GM18517 (cell line): ENCODE measurements at regions not wholly inside any gene's neighbourhood (a gene's known extent, or its start where the extent isn't known, plus 50 kb on each side); places are given as distances from the start of the nearest gene placed in this dataset.

Experiments
- ATAC-seq: cut with Tn5 transposase; IDR thresholded peaks from one replicate; pipeline ENCODE4 v1.9.1; 2021; ENCODE audit warnings: mild to moderate bottlenecking, moderate library complexity; ENCODE audit not compliant: unreplicated experiment

GRCh38 chr1:79859212-79859948 is 852.9 kb upstream of the ADGRL4 start:
- no peak for ATAC-seq

GRCh38 chr1:79852004-79852403 is 845.5 kb upstream of the ADGRL4 start:
- ATAC-seq = peak; percentile 58

- no peak for ATAC-seq
These were observed 842.9 kb upstream of the ADGRL4 start for GRCh38 chr1:79849388-79849787.

- no peak for ATAC-seq
These were observed 841.8 kb upstream of the ADGRL4 start for GRCh38 chr1:79848316-79848715.

- no peak for ATAC-seq
These were observed 841.2 kb upstream of the ADGRL4 start for GRCh38 chr1:79847700-79848099.

DNA sequence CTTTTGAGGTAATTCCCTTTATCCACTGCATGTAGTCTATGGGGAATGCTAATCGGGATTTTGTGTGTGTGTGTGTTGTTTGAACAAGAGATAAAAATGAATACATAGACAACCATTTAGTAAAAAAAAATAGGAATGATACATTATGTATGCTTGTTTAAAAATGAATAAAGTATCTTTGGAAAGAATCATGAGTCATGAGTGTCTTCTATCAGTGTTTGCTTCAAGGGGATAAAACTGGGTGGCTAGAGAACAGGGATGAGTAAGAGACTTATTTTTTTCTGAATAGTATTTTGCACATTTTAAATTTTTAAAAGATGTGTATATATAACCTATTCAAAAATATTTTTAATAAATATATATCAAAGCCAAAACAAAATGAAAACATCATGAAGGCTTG is 839.4 kb upstream of the ADGRL4 start:
- ATAC-seq = no peak

DNA sequence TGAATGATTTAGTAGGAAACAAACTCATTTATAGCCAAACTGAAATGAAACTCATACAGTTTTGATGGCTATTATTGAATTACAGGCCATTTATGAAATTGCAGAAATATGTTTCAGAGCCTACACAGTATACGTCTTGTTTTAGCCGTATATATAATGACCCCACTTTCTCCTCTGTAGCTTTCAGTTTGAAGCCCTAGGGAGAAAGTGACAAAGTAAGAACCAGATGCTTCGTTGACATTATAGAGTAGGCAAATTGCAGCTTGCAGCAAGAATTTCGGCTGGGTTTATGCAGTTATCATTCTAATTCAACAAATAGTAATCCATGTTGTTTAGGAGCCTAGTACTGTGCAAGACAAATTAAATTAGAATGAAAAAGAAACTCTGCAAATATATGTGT is 836.3 kb upstream of the ADGRL4 start:
- ATAC-seq = no peak

DNA sequence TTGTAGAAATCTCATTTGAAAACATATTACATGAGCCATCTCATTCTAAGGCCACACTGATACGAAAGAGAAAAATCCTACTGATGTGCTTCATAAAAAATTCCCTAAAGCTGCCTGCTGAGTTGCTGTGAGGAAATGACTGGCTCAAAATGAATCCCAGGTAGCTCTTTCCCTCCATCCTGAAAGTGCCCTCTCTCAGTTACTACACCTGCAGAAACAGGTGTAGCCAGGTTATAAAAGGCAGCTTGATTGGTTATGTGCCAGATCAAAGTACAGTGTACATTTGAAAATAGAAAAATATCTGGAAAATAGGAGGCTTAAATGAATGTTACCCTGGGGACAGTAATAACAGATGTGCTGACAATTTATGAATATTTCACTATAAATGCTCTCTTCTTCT is 833.4 kb upstream of the ADGRL4 start:
- no peak for ATAC-seq

- no peak for ATAC-seq
These were observed 820.9 kb upstream of the ADGRL4 start for GRCh38 chr1:79827446-79827845.

DNA sequence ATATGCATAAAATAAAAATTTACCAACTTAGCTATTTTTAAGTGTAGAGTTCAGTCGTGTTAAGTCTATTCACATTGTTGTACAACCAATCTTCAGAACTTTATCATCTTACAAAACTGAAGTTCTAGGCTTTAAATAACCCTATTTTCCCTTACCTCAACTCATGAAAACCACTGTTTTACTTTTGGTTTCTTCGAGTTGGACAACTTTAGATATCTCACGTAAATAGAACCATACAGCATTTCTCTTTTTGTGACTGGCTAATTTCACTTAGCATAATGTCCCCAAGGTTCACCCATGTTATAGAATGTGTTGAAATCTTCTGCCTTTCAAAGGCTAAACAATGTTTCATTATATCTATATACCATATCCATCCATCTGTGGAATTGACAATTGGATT is 819.0 kb upstream of the ADGRL4 start:
- ATAC-seq = no peak

GRCh38 chr1:79822053-79822452 is 815.5 kb upstream of the ADGRL4 start:
- no peak for ATAC-seq

DNA sequence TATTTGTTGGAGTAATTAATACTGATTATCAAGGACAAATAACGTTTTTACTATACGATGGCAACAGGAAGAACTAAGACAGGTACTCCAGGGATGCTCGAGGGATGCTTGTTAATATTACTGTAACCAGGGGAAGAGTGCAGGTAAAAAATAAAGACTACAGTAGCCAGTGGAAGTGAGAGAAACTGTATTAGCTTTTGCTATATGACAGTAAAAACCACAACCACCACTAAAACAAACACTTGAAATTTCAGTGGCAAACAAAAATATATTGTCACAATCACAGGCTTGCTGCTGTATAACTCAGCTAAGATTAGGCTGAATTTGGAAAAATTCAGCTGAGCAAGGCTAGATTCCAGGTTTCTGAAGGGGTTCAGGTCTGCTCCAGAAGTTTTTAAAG is 812.6 kb upstream of the ADGRL4 start:
- no peak for ATAC-seq

GRCh38 chr1:79817031-79817560 is 810.6 kb upstream of the ADGRL4 start:
- ATAC-seq = no peak

DNA sequence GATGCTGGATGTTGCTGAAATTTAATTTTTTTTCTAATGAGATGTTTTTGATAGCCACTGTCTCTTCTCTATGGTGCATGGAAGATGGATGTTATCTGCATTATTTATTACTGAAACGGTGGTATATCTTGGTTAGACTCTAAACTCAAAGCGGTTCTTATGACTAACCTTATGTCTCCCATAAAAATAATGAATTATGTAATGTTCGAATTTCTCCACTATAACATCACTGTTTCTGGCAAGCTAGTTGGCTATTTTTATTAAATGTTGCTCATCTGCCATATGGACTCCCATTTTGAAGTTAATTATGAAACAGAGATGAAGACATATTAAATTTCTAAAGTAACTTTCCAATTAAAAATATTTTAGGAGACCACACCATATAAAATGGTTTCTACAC is 808.6 kb upstream of the ADGRL4 start:
- no peak for ATAC-seq

GRCh38 chr1:79811173-79811572 is 804.6 kb upstream of the ADGRL4 start:
- no peak for ATAC-seq

DNA sequence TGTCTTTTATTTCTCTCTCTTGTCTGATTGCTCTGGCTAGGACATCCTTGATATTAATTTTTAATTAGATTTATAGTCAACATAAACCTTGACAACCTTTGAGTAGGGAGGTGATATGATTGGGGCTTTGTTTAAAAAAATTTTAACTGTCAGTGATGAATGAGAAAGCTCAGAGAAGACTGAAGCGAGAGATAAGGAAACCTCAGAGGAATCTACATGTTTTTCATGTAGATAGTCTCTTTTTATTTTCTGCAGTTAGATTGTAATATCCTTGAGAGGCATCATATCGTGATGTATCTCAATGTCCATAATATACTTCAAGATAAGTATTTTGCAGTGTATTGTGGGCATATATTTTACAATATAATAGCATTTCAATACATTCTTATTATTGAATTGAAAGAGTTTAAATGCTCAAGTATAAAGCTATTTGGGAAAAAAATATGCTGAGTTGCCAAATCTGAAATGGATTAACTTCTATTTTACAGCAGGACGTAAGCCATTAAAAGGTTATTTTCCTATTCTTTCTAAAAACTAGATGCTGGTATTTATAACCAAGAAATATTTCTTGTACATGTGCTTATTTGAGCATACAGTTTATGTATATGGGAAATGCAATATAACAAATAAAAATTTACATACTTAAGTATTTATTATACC is 802.4 kb upstream of the ADGRL4 start:
- ATAC-seq = no peak

DNA sequence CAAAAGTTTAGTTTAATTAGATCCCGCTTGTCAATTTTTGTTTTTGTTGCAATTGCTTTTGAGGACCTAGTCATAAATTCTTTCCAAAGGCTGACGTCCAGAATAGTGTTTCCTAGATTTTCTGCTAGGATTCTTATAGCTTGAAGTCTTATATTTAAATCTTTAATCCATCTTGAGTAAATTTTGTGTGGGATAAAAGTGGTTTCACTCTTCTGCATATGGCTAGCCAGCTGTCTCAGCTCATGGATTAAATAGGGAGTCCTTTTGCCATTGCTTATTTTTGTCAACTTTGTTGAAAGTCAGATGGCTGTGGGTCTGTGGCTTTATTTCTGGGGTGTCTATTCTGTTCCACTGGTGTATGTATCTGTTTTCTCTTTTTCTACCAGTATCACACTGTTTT is 801.3 kb upstream of the ADGRL4 start:
- ATAC-seq = no peak

DNA sequence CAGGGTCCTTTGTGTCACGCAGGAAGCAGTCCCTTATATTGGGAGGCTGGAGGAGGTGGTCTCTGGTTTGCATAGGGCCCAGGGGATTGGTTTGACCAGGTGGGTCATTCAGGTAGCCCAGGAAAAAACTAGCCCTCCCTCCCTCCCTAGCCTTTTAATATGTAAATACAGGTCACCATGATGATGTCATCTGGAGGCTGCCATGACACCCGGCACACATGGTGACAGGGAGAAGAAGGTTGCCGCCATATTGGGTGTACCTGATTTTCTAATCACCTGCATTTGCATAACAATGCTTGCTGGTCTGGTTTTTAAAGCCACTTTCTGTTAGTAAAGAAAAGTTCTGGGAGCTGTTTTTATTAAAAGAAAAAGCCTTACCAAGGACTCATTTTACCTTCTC is 791.0 kb upstream of the ADGRL4 start:
- no peak for ATAC-seq

DNA sequence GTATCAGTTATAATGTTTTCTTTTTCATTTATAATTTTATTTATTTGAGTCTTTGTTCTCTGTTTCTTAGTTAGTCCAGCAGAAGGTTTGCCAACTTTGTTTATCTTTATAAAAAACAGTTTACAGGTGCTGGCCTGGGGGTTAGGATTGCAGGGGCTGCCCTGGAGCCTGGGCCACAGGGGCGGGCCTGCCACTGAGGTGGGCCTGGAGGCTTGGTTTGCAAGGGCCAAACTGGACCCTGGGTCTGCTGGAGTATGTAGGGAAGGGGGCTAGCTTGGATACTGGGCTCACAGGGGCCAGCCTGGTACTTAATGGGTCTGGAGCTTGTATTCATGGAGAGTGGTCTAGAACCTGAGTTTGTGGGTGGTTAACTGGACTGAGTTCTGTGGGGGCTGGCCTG is 789.9 kb upstream of the ADGRL4 start:
- ATAC-seq = no peak

- ATAC-seq = no peak
These were observed 785.8 kb upstream of the ADGRL4 start for GRCh38 chr1:79792219-79792930.

DNA sequence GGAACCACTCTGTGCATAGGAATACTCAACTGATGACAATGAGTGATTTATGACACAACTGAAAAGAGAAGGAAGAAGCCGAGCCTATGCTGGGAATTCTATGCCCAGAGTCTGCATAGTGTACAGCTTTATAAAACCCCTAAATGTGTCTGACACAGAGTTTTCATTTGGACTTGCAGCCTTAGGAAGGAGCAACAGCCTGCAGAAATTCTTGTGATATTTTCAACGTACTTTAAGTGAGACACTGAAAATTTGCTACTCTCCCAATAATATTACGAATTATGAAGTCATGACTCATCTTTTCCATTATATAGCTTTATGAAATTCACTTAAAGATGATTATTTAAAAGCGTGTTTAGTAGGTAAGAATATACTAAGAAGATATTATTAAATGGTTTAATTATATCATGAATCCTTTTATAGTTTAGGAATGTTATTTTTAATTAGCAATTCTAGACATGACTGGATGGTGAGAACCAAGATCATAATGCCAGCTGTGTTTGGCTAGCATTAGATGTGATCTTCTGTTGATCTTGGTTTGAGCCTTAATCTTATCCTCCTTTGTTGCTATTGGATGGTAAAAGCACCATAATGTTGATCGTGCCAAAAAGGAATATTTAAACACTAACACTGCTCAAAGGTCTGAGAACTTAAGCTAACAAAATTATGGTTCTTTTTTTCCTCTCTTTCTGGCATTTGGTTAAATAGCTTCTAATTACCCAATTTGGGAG is 785.1 kb upstream of the ADGRL4 start:
- no peak for ATAC-seq
